HG02623 (cell line): ENCODE measurements at regions not wholly inside any gene's neighbourhood (a gene's known extent, or its start where the extent isn't known, plus 50 kb on each side); places are given as distances from the start of the nearest gene placed in this dataset.
"Not testable (repeated sequence)": the region's sequence is repeated elsewhere in the genome, so short reads cannot be mapped to it uniquely, and the experiment has no call there.

Experiments used
- ATAC-seq: cut with Tn5 transposase; IDR thresholded peaks from one replicate; pipeline ENCODE4 v1.9.1; 2021; ENCODE audit warnings: moderate library complexity; ENCODE audit not compliant: unreplicated experiment

GRCh38 chr20:26134606-26135005 lies 438.0 kb upstream of the ZNF337 start:
- ATAC-seq, result no peak

- not testable (repeated sequence) for ATAC-seq
Observed at GRCh38 chr20:26133794-26134193, 437.1 kb upstream of the ZNF337 start.

GRCh38 chr20:26120920-26121319 lies 424.3 kb upstream of the ZNF337 start:
- ATAC-seq, result not testable (repeated sequence)

- not testable (repeated sequence) for ATAC-seq
Observed at GRCh38 chr20:26094498-26094897, 397.8 kb upstream of the ZNF337 start.

- ATAC-seq, result not testable (repeated sequence)
Observed at GRCh38 chr20:26091921-26092320, 395.3 kb upstream of the ZNF337 start.

- not testable (repeated sequence) for ATAC-seq
Observed at GRCh38 chr20:26086195-26086594, 389.5 kb upstream of the ZNF337 start.

- not testable (repeated sequence) for ATAC-seq
Observed at GRCh38 chr20:26073972-26074371, 377.3 kb upstream of the ZNF337 start.

- ATAC-seq, result not testable (repeated sequence)
Observed at GRCh38 chr20:26059324-26059723, 362.7 kb upstream of the ZNF337 start.

GRCh38 chr20:26058446-26058845 lies 361.8 kb upstream of the ZNF337 start:
- not testable (repeated sequence) for ATAC-seq

GRCh38 chr20:26057135-26057752 lies 360.6 kb upstream of the ZNF337 start:
- ATAC-seq, result not testable (repeated sequence)

GRCh38 chr20:26025792-26026191 lies 329.1 kb upstream of the ZNF337 start:
- not testable (repeated sequence) for ATAC-seq

GRCh38 chr20:26010942-26011276 lies 314.3 kb upstream of the ZNF337 start:
- ATAC-seq, result not testable (repeated sequence)

GRCh38 chr20:26010224-26010941 lies 313.7 kb upstream of the ZNF337 start:
- ATAC-seq, result not testable (repeated sequence)

GRCh38 chr20:26009402-26010223 lies 313.0 kb upstream of the ZNF337 start:
- ATAC-seq, result not testable (repeated sequence)

- ATAC-seq, result not testable (repeated sequence)
Observed at GRCh38 chr20:26008026-26008425, 311.4 kb upstream of the ZNF337 start.

- not testable (repeated sequence) for ATAC-seq
Observed at GRCh38 chr20:26006164-26006563, 309.5 kb upstream of the ZNF337 start.

GRCh38 chr20:26003959-26004358 lies 307.3 kb upstream of the ZNF337 start:
- not testable (repeated sequence) for ATAC-seq

GRCh38 chr20:25997367-25998038 lies 300.9 kb upstream of the ZNF337 start:
- not testable (repeated sequence) for ATAC-seq

GRCh38 chr20:25992146-25992545 lies 295.5 kb upstream of the ZNF337 start:
- ATAC-seq, result no peak

GRCh38 chr20:25991756-25992130 lies 295.1 kb upstream of the ZNF337 start:
- ATAC-seq, result no peak
